Smooth muscle cell (in vitro differentiated cells): ENCODE measurements at regions not wholly inside any gene's neighbourhood (a gene's known extent, or its start where the extent isn't known, plus 50 kb on each side); places are given as distances from the start of the nearest gene placed in this dataset.

Experiments
- DNase-seq: peaks from one replicate; lab custom pipeline; 2025; ENCODE audit not compliant: unreplicated experiment; lab: John Stamatoyannopoulos, UW
- H2AFZ ChIP-seq: fragments of 200-600 bp; sonication (generic); 2 replicates; pipeline ENCODE4 v1.6.0; 2016; ENCODE audit warnings: antibody characterized with exemption, low read depth, mild to moderate bottlenecking
- H3F3A ChIP-seq: fragments of 200-600 bp; sonication (generic); 2 replicates; pipeline ENCODE4 v1.6.0; 2017; ENCODE audit warnings: antibody characterized with exemption, low read depth
- H3K27ac ChIP-seq: fragments of 200-600 bp; sonication (generic); 2 replicates; pipeline ENCODE4 v1.5.1; 2016; ENCODE audit warnings: low read depth, mild to moderate bottlenecking
- H3K27me3 ChIP-seq: fragments of 200-600 bp; sonication (generic); 2 replicates; pipeline ENCODE4 v1.6.1; 2016; ENCODE audit warnings: low read depth, mild to moderate bottlenecking
- H3K36me3 ChIP-seq: fragments of 200-600 bp; sonication (generic); 2 replicates; pipeline ENCODE4 v1.5.1; 2016; ENCODE audit warnings: low read depth
- H3K4me1 ChIP-seq: fragments of 200-600 bp; sonication (generic); 2 replicates; pipeline ENCODE4 v1.5.1; 2016; ENCODE audit warnings: low read depth
- H3K4me2 ChIP-seq: fragments of 200-600 bp; sonication (generic); 2 replicates; pipeline ENCODE4 v1.6.0; 2016; ENCODE audit warnings: mild to moderate bottlenecking
- H3K4me3 ChIP-seq: fragments of 200-600 bp; sonication (generic); 2 replicates; pipeline ENCODE4 v1.5.1; 2016; ENCODE audit warnings: mild to moderate bottlenecking
- H3K79me2 ChIP-seq: fragments of 200-600 bp; sonication (generic); 2 replicates; pipeline ENCODE4 v1.6.0; 2016; ENCODE audit warnings: low read depth, mild to moderate bottlenecking
- H3K9ac ChIP-seq: fragments of 200-600 bp; sonication (generic); 2 replicates; pipeline ENCODE4 v1.6.0; 2016; ENCODE audit warnings: low read depth
- H3K9me3 ChIP-seq: fragments of 200-600 bp; sonication (generic); replicated peaks from 2 replicates; pipeline ENCODE4 v1.5.1; 2016; ENCODE audit warnings: low read depth
- H4K20me1 ChIP-seq: fragments of 200-600 bp; sonication (generic); 2 replicates; pipeline ENCODE4 v1.6.0; 2016; ENCODE audit warnings: low read depth
- WGBS: methylation state at CpG from one replicate; pipeline ENCODE4 v1.1.7; 2016; ENCODE audit warnings: low lambda C conversion rate; 5-methylcytosine and 5-hydroxymethylcytosine counted together
- TF ChIP-seq, protein P1 (sequence below): fragments of 200-600 bp; sonication (generic); IDR thresholded peaks from 2 replicates; pipeline ENCODE4 v1.5.1; 2017; ENCODE audit warnings: borderline replicate concordance, mild to moderate bottlenecking, antibody characterized with exemption; ENCODE audit not compliant: insufficient read depth, poor library complexity, severe bottlenecking

DNA sequence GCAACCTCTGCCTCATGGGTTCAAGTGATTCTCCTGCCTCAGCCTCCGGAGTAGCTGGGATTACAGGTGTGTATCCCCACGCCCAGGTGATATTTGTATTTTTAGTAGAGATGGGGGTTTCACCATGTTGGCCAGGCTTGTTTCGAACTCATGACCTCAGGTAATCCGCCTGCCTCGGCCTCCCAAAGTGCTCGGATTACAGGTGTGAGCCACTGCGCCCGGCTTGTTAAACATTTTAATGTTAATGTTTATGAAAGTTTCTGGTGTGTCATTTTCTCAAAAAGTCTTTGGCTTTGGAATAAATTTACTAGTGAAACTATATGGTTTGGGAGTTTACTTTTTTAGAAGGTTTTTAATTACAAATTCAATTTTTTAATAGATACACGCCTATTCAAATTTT, 698.8 kb downstream of the MECOM start:
- Histone ChIP-seq H3F3A (no peaks in the 10 kb centered on the region), H3K4me2 (no peak overlapping the region), H3K36me3 (no peaks in the 10 kb centered on the region), H2AFZ (no peak overlapping the region), H3K4me1 (no peaks in the 10 kb centered on the region), H3K9ac (no peak overlapping the region), H3K27me3 (no peaks in the 10 kb centered on the region), H3K4me3 (no peak overlapping the region), H4K20me1 (no peaks in the 10 kb centered on the region), H3K27ac (no peak overlapping the region), H3K9me3 (no peaks in the 10 kb centered on the region), H3K79me2 (no peaks in the 10 kb centered on the region)
- 94% methylated on average over 9 of the region's 9 CpGs for WGBS
- DNase-seq: no peak
- TF ChIP-seq, protein P1, sequence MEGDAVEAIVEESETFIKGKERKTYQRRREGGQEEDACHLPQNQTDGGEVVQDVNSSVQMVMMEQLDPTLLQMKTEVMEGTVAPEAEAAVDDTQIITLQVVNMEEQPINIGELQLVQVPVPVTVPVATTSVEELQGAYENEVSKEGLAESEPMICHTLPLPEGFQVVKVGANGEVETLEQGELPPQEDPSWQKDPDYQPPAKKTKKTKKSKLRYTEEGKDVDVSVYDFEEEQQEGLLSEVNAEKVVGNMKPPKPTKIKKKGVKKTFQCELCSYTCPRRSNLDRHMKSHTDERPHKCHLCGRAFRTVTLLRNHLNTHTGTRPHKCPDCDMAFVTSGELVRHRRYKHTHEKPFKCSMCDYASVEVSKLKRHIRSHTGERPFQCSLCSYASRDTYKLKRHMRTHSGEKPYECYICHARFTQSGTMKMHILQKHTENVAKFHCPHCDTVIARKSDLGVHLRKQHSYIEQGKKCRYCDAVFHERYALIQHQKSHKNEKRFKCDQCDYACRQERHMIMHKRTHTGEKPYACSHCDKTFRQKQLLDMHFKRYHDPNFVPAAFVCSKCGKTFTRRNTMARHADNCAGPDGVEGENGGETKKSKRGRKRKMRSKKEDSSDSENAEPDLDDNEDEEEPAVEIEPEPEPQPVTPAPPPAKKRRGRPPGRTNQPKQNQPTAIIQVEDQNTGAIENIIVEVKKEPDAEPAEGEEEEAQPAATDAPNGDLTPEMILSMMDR: no peak

DNA sequence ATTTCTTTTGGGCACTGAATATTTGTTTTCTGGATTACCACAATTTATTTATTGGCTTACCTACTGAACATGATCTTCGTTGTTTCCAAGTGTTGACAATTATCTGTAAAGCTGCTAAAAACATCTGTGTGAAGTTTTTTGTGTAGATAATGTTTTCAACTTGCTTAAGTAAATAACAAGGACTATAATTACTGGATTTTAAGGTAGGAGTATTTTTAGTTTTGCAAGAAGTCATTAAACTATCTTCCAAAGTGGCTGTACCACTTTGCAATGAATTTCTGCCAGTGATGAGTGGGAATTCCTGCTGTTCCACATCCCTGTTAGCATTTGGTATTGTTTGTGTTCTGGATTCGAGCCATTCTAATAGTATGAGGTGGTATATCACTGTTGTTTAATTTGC, 702.2 kb downstream of the MECOM start:
- Histone ChIP-seq H3K79me2 (no peaks in the 10 kb centered on the region), H3K9ac (no peak overlapping the region), H3F3A (no peaks in the 10 kb centered on the region), H3K36me3 (no peaks in the 10 kb centered on the region), H3K27ac (no peak overlapping the region), H3K4me1 (no peaks in the 10 kb centered on the region), H4K20me1 (no peaks in the 10 kb centered on the region), H3K4me2 (no peak overlapping the region), H3K27me3 (no peaks in the 10 kb centered on the region), H2AFZ (no peak overlapping the region), H3K9me3 (no peaks in the 10 kb centered on the region), H3K4me3 (no peak overlapping the region)
- no peak for DNase-seq
- WGBS: 80% methylated on average over 2 of the region's 2 CpGs
- TF ChIP-seq, protein P1: no peak

DNA sequence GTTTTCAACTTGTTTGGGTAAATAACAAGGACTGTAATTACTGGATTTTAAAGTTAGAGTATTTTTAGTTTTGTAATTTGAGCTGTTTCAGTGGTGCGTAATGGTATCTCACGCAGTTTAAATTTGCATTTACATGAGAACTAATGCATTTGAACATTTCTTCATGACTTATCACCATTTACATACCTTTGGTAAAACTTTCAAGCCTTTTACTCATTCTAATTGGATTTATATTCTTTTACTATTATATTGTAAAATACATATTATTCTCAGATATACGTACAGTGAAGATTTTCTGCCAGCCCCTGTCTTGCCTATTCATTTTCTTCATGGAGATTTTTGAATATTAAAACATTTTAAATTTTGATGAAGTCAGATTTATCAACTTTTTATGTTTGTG, 703.8 kb downstream of the MECOM start:
- TF ChIP-seq, protein P1: no peak
- Histone ChIP-seq H3K4me1 (no peaks in the 10 kb centered on the region), H3K79me2 (no peaks in the 10 kb centered on the region), H4K20me1 (no peaks in the 10 kb centered on the region), H3K9me3 (no peaks in the 10 kb centered on the region), H3K27ac (no peak overlapping the region), H3F3A (no peaks in the 10 kb centered on the region), H2AFZ (no peak overlapping the region), H3K27me3 (no peaks in the 10 kb centered on the region), H3K4me3 (no peak overlapping the region), H3K9ac (no peak overlapping the region), H3K36me3 (no peaks in the 10 kb centered on the region), H3K4me2 (no peak overlapping the region)
- 86% methylated on average over 3 of the region's 3 CpGs for WGBS
- no peak for DNase-seq

DNA sequence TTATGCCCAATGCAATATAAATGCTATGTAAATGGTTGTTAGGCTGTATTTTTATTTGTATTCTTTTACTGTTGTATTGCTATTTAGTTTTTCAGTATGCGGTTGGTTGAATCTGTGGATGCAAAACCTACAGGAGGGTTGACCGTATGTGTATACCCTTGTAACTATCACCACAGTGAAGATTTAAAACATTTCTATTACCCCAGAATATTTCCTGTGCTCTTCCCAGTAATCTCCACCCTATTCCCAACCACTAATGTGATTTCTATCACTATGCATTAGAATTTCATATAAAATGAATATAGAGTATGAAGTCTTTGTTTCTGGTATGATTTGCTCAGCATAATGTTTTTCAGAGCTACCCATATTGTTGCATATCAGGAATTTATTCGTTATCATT, 705.0 kb downstream of the MECOM start:
- Histone ChIP-seq H3K9me3 (no peaks in the 10 kb centered on the region), H2AFZ (no peak overlapping the region), H3K4me3 (no peak overlapping the region), H3K36me3 (no peaks in the 10 kb centered on the region), H3K4me1 (no peaks in the 10 kb centered on the region), H3F3A (no peaks in the 10 kb centered on the region), H3K27ac (no peak overlapping the region), H3K27me3 (no peaks in the 10 kb centered on the region), H3K79me2 (no peaks in the 10 kb centered on the region), H4K20me1 (no peaks in the 10 kb centered on the region), H3K9ac (no peak overlapping the region), H3K4me2 (no peak overlapping the region)
- DNase-seq: no peak
- TF ChIP-seq, protein P1: no peak
- WGBS: 91% methylated on average over 3 of the region's 3 CpGs
